ENCODE measurements at regions not wholly inside any gene's neighbourhood (a gene's known extent, or its start where the extent isn't known, plus 50 kb on each side); places are given as distances from the start of the nearest gene placed in this dataset.
"Not testable (repeated sequence)": the region's sequence is repeated elsewhere in the genome, so short reads cannot be mapped to it uniquely, and the experiment has no call there.

DNA sequence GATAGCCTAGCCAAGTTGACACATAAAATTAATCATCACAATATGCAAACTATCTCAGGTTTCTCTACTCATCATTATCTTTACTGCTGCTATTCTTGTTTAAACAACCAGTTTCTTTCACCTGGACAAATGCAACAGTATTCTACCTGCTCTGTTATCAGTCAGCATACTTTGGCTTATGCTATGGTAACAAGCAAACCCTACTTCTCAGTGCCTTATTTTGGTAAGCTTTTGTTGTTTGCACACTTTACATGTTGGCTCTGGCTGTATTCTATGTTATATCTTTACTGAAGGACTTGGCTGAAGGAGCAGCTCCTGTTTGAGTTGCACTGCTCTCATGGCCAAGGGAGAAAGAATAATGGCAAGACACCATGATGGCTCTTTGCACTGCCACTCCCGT, 463.1 kb downstream of the EPM2A start:
- DNase-seq, result no peak

DNA sequence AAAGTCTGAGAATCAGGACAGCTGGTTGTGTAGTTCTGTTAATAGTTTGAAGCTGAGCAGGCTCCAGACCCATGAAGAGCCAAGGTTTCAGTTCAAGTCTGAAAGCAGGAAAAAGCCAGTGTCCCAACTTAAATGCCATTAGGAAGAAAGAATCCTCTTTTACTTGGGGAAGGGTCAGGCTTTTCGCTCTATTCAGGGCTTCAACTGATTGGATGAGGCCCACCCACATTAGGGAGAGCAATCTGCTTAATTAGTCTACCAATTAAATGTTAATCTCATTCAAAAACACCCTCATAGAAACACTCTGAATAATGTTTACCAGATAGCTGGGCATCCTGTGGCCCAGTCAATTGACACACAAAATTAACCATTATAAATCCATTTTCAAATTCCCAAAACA, 462.2 kb downstream of the EPM2A start:
- no peak for DNase-seq

GRCh38 chr6:145274083-145274482, 461.2 kb downstream of the EPM2A start:
- DNase-seq, result no peak

DNA sequence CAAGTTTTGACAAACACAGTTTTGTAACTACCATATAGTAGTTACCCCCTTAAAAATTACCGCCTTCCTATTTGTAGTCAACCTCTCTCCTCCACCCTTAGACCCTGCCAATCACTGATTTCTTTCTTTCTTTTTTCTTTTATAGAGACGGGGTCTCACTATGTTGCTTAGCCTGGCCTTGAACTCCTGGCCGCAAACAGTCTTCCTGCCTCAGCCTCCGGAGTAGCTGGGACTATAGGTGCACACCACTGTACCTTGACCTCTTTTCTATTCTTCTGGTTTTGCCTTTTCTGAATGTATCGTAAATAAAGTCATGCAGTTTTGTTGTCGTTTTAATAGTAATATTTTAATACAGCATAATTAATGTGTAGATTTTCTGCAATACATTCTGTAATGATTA, 460.3 kb downstream of the EPM2A start:
- no peak for DNase-seq

DNA sequence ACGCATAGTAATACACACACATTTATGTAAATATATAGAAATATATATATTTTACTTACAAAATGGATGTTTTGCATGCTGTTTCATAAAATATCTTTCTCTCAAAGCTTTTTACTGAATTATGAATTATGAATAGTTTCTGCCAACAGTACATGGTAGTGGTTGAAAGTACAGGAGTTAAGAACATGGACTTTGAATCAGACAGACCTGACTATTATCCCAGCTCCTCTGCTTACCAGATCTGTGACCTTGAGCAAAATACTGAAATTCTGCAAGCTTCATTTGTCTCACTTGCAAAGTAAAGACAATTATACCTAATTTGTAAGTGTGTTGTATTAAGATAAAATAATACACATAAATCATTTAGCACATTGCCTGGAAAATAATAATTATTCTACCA, 459.5 kb downstream of the EPM2A start:
- no peak for DNase-seq

- no peak for DNase-seq
Measured at GRCh38 chr6:145276756-145277155, 458.6 kb downstream of the EPM2A start.

GRCh38 chr6:145277358-145278086, 457.8 kb downstream of the EPM2A start:
- no peak for DNase-seq

DNA sequence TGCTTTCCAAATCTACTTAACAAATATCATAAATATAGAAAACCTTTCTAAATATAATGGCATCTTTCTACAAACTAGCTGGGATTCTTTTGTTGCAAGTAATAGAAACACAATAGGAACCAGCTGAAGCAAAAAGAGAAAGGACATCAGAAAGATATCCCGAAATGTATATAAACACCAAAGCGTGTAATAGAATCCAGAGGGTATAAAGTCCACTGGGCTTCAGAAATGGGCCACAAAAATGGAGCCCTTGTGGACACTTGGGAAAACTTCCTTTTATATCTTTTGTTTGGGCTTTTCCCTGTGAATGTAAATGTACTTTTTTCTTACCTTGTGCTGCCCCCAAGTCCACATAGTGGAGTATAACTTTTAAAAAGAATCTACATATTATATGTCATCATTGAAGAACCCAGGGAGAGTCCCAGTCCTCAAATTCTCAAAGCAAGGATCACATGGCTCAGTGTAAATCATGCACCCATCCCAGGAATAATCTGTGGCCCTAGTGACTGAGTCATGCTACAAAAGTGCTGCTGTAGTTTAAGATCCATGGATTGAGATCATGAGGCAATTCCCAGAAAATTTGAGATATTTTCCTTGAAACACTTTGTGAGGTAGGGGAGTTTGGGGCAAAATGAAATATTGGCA, 457.0 kb downstream of the EPM2A start:
- no peak for DNase-seq

GRCh38 chr6:145279551-145279950, 455.8 kb downstream of the EPM2A start:
- no peak for DNase-seq

DNA sequence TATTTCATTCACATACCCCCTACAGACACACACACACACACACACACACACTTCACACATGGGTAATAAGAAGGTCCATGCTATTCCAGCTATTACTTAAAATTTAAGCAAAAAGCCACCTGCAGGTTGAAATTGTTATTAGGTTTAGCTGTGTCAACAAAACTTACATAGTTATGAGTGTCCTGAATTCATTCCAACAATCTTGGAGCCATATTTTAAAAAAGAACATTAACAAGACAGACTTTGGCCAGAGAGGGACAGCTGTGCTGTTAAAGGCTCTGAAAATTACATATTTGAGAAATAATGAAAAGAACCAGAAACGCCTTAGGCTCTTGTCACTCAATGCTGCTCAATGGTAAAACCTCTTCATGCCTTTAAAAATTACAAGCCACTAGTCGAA, 455.3 kb downstream of the EPM2A start:
- no peak for DNase-seq

DNA sequence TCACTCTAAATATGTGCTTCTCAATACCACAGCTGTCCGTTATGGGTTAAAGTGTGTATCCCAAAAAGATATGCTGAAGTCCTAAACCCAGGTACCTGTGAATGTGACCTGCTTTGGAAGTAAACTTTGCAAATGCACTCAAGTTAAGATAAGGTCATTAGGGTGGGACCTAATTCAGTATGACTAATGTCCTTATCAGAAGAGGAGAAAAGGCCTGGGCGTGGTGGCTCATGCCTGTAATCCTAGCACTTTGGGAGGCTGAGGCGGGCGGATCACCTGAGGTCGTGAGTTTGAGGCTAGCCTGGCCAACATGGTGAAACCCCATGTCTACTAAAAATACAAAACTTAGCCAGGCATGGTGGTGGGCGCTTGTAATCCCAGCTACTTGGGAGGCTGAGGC, 452.1 kb downstream of the EPM2A start:
- DNase-seq, result not testable (repeated sequence)

- no peak for DNase-seq
Measured at GRCh38 chr6:145283856-145284255, 451.5 kb downstream of the EPM2A start.

DNA sequence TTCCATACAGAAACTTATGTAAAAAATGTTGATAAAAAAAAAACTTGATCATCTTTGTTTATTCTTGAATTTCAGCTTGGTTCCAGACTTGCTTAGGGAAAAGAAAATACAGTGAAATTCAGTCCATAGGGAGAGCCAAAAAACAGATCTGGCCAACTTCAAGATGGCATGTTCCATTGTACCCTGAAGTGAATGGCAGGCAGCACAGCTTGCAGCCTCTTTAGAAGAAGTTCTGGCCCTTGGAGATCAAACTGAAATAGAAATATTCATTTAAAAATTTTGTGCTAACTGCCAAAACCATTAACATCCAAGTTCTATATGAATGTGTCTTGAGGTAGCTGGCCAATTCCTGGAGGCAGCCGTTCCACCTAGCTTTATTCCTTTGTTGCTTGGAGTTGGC, 448.4 kb downstream of the EPM2A start:
- no peak for DNase-seq

DNA sequence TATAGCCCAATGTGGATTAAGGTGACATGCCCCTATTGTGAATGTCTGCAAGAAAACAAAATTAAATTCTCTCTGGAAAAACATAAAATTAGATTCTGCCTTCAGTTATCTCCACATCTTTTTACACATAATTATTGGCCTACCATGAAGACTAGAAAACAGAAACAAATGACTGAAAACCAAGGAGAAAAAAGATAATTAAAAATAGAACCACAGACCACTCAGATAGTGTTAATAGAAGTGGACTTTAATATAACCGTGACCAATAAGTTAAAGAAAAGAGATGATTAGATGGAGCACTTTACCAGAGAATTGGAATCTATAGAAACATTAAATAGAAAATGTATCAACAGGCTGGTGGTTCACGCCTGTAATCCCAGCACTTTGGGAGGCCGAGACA, 445.7 kb downstream of the EPM2A start:
- DNase-seq, result no peak

- DNase-seq, result no peak
Measured at GRCh38 chr6:145290122-145290521, 445.2 kb downstream of the EPM2A start.

GRCh38 chr6:145292066-145292465, 443.3 kb downstream of the EPM2A start:
- no peak for DNase-seq

GRCh38 chr6:145294942-145295341, 440.4 kb downstream of the EPM2A start:
- DNase-seq, result no peak

DNA sequence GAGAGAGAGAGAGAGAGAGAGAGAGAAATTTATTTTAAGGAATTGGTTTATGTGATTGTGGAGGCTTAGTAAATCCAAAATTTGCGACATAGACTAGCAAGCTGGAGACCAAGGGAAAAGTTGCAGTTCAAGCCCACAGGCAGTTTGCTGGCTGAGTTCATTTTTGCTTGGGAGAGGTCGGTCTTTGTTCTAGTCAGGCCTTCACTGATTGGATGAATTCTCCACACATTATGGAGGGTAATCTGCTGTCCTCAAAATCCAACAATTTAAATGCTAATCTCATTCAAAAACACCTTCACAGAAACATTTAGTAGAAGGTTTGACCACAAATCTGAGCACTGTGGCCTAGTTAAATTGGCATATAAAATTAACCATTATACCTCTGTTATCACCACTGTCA, 439.6 kb downstream of the EPM2A start:
- DNase-seq, result no peak

- DNase-seq, result no peak
Measured at GRCh38 chr6:145305670-145306069, 429.6 kb downstream of the EPM2A start.

GRCh38 chr6:145306489-145306888, 428.8 kb downstream of the EPM2A start:
- no peak for DNase-seq

- DNase-seq, result no peak
Measured at GRCh38 chr6:145309842-145310535, 425.3 kb downstream of the EPM2A start.

DNA sequence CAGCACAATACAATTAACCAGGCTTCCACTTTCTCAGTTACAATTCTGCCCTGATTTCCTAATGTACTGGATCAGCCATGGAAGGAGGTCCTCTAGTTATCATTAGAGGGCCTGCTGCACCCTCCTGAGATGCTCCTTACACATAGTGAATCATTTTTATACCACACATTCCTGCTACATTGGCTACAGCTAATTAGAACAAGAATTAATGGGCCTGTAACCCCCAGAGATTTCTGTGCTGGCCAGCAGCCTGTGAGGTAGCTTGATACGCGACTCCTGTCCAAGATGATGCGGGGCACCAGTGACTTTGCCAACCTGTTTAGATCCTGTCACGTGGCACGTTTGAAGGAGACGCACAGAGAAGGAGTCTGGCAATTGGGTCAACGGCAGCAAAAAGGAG, 422.8 kb downstream of the EPM2A start:
- DNase-seq, result no peak

DNA sequence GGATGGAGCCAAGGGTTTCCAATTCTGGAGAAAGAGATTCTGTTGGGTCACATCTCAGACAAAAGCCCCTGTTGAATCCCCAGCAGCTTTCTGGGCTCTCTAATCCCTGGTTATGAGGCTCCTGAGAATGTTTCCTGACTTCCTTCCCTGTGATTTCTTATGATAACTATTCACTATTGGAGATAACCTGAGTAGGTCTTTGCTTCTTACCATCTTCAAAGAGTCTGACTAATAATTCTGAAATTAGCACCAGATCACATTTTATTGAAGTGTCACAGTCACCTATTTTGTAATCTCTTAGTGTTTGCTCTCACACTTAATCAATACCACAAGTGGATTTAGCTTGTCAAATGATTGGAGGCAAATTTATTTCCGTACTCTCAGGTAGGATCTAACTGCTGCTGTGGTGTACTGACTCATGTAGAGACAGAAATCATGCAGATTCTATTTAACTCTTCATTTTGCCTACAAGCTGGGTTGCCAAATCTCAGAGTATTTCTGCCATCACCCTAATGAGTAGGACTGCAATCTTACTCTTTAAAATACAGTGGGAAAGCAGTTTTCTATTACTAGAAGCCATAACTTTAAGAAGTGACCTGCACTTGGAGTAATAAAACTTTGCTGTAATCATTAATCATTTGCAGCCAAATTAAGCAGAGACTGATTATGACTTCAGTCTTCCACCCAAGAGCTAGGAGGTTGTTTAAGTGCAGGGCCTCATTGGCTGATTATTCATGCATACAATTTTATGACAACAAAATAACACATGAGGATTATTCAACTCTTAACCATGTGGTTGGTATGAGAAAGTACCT, 422.1 kb downstream of the EPM2A start:
- no peak for DNase-seq
